H9 (cell line): ENCODE measurements at regions not wholly inside any gene's neighbourhood (a gene's known extent, or its start where the extent isn't known, plus 50 kb on each side); places are given as distances from the start of the nearest gene placed in this dataset.

Experiments
- DNase-seq: peaks from one replicate; pipeline ENCODE4 v3.0.0-alpha.2; 2017
- H2AFZ ChIP-seq: one replicate; pipeline ENCODE4 v1.6.1; 2013; ENCODE audit warnings: mild to moderate bottlenecking, low read length, control low read depth, moderate library complexity
- H2AK5ac ChIP-seq: 2 replicates; pipeline ENCODE4 v1.6.1; 2013; ENCODE audit warnings: low read length, control low read depth, mixed read lengths; ENCODE audit not compliant: insufficient read length
- H2BK120ac ChIP-seq: one replicate; pipeline ENCODE4 v1.6.1; 2013; ENCODE audit warnings: low read depth, mild to moderate bottlenecking, low read length, control low read depth, inconsistent platforms; ENCODE audit not compliant: poor library complexity, severe bottlenecking
- H2BK12ac ChIP-seq: 2 replicates; pipeline ENCODE4 v1.6.1; 2013; ENCODE audit warnings: low read length, control low read depth, mixed read lengths, low read depth; ENCODE audit not compliant: insufficient read length
- H2BK15ac ChIP-seq: 2 replicates; pipeline ENCODE4 v1.6.1; 2013; ENCODE audit warnings: low read depth, low read length, control low read depth
- H2BK20ac ChIP-seq: one replicate; pipeline ENCODE4 v1.6.1; 2013; ENCODE audit warnings: low read depth, mild to moderate bottlenecking, low read length, control low read depth, inconsistent platforms; ENCODE audit not compliant: poor library complexity, severe bottlenecking
- H2BK5ac ChIP-seq: 2 replicates; pipeline ENCODE4 v1.6.1; 2013; ENCODE audit warnings: low read length, control low read depth, mixed read lengths; ENCODE audit not compliant: insufficient read length
- H3K14ac ChIP-seq: 2 replicates; pipeline ENCODE4 v1.6.1; 2013; ENCODE audit warnings: low read length, control low read depth; ENCODE audit not compliant: insufficient read depth
- H3K18ac ChIP-seq: 2 replicates; pipeline ENCODE4 v1.6.1; 2013; ENCODE audit warnings: low read depth, mild to moderate bottlenecking, mixed read lengths, low read length, control low read depth; ENCODE audit not compliant: insufficient read length
- H3K23ac ChIP-seq: 2 replicates; pipeline ENCODE4 v1.6.1; 2013; ENCODE audit warnings: low read length, control low read depth, mixed read lengths, low read depth; ENCODE audit not compliant: insufficient read length
- H3K23me2 ChIP-seq: 2 replicates; pipeline ENCODE4 v1.6.1; 2013; ENCODE audit warnings: low read depth, mild to moderate bottlenecking, mixed read lengths, low read length, control low read depth; ENCODE audit not compliant: insufficient read length, poor library complexity, severe bottlenecking
- H3K27ac ChIP-seq: 2 replicates; pipeline ENCODE4 v1.5.1; 2013; ENCODE audit warnings: low read length, control low read depth, mixed read lengths, low read depth; ENCODE audit not compliant: insufficient read length
- H3K27me3 ChIP-seq: 2 replicates; pipeline ENCODE4 v1.6.1; 2013; ENCODE audit warnings: low read length, control low read depth, inconsistent platforms; ENCODE audit not compliant: insufficient read depth
- H3K4ac ChIP-seq: 2 replicates; pipeline ENCODE4 v1.6.1; 2013; ENCODE audit warnings: low read depth, mild to moderate bottlenecking, control low read depth, inconsistent platforms, low read length, moderate library complexity
- H3K4me1 ChIP-seq: 2 replicates; pipeline ENCODE4 v1.6.1; 2013; ENCODE audit warnings: low read length, control low read depth, inconsistent platforms; ENCODE audit not compliant: insufficient read depth
- H3K4me2 ChIP-seq: 2 replicates; pipeline ENCODE4 v1.6.1; 2013; ENCODE audit warnings: low read length, control low read depth, mixed read lengths; ENCODE audit not compliant: insufficient read length, insufficient read depth
- H3K56ac ChIP-seq: 2 replicates; pipeline ENCODE4 v1.6.1; 2013; ENCODE audit warnings: low read depth, mild to moderate bottlenecking, mixed read lengths, low read length, control low read depth; ENCODE audit not compliant: insufficient read length
- H3K79me1 ChIP-seq: 2 replicates; pipeline ENCODE4 v1.6.1; 2013; ENCODE audit warnings: low read depth, mild to moderate bottlenecking, moderate library complexity, low read length, control low read depth, inconsistent platforms; ENCODE audit not compliant: insufficient read depth, poor library complexity, severe bottlenecking
- H3K79me2 ChIP-seq: 2 replicates; pipeline ENCODE4 v1.6.1; 2013; ENCODE audit warnings: low read length, control low read depth, inconsistent platforms; ENCODE audit not compliant: insufficient read depth
- H3K9ac ChIP-seq: 2 replicates; pipeline ENCODE4 v1.6.1; 2013; ENCODE audit warnings: low read length, control low read depth, mixed read lengths; ENCODE audit not compliant: insufficient read length; ENCODE audit errors: extremely low read depth
- H3K9me3 ChIP-seq: one replicate; pipeline ENCODE4 v1.6.1; 2013; ENCODE audit warnings: low read depth, low read length, inconsistent platforms; ENCODE audit not compliant: control insufficient read depth
- H3T11ph ChIP-seq: one replicate; pipeline ENCODE4 v1.6.1; 2013; ENCODE audit warnings: mild to moderate bottlenecking, low read length, control low read depth, inconsistent platforms
- H4K20me1 ChIP-seq: one replicate; pipeline ENCODE4 v1.6.1; 2013; ENCODE audit not compliant: control insufficient read depth, insufficient read length, insufficient read depth
- H4K5ac ChIP-seq: 2 replicates; pipeline ENCODE4 v1.6.1; 2013; ENCODE audit warnings: low read depth, mild to moderate bottlenecking, mixed read lengths, low read length, control low read depth; ENCODE audit not compliant: insufficient read length
- H4K8ac ChIP-seq: replicated peaks from 2 replicates; pipeline ENCODE4 v1.6.1; 2013; ENCODE audit warnings: low read length, control low read depth, mixed read lengths, low read depth; ENCODE audit not compliant: insufficient read length
- H4K91ac ChIP-seq: 2 replicates; pipeline ENCODE4 v1.6.1; 2013; ENCODE audit warnings: low read depth, mild to moderate bottlenecking, moderate library complexity, mixed read lengths, low read length, control low read depth; ENCODE audit not compliant: insufficient read length
- H3K27ac Mint-ChIP-seq, 3 experiments: 2 replicates in 2 of 3; 3 replicates in 1 of 3; pipeline ENCODE4 v1.8.0; 2020 to 2021; ENCODE audit warnings: mixed read lengths in 3 of 3, mild to moderate bottlenecking in 1 of 3, moderate library complexity in 1 of 3
- H3K27me3 Mint-ChIP-seq: 2 replicates; pipeline ENCODE4 v1.8.0; 2021; ENCODE audit warnings: low read depth, mild to moderate bottlenecking, moderate library complexity, mixed read lengths
- H3K36me3 Mint-ChIP-seq, 3 experiments: 2 replicates in 2 of 3; 3 replicates in 1 of 3; pipeline ENCODE4 v1.8.0; 2020 to 2021; ENCODE audit warnings: low read depth in 3 of 3, mixed read lengths in 3 of 3; ENCODE audit not compliant: insufficient read depth in 1 of 3
- H3K4me1 Mint-ChIP-seq, 2 experiments: 2 replicates each; pipeline ENCODE4 v1.8.0; 2020; ENCODE audit warnings: mixed read lengths in 2 of 2
- H3K4me3 Mint-ChIP-seq, 2 experiments: 2 replicates in 1 of 2; 3 replicates in 1 of 2; pipeline ENCODE4 v1.8.0; 2020 to 2021; ENCODE audit warnings: mild to moderate bottlenecking in 2 of 2, mixed read lengths in 2 of 2, moderate library complexity in 1 of 2
- H3K9me3 Mint-ChIP-seq, 2 experiments: 2 replicates in 1 of 2; 3 replicates in 1 of 2; pipeline ENCODE4 v1.8.0; 2020; ENCODE audit warnings: mild to moderate bottlenecking in 2 of 2, mixed read lengths in 2 of 2, moderate library complexity in 1 of 2
- CTCF ChIP-seq: fragments of 200-600 bp; sonication (generic); conservative IDR thresholded peaks from 3 replicates; pipeline ENCODE4 v1.8.0; 2021; ENCODE audit warnings: antibody characterized with exemption, mild to moderate bottlenecking
- WGBS: extraction: QIAGEN DNeasy Blood & Tissue Kit; methylation state at CpG from one replicate; pipeline ENCODE4 v1.1.7; 2013; ENCODE audit warnings: missing lambda C conversion rate, low lambda C conversion rate, mixed read lengths; ENCODE audit not compliant: insufficient read length; ENCODE audit errors: extremely low coverage; 5-methylcytosine and 5-hydroxymethylcytosine counted together

GRCh38 chr2:207390302-207391095 lies 139.3 kb upstream of the CREB1 start:
- H3K14ac ChIP-seq = no peak overlapping the region
- H3K4me3 Mint-ChIP-seq = no peak overlapping the region
- no peaks in the 10 kb centered on the region for H3K27me3 ChIP-seq
- H3K36me3 Mint-ChIP-seq = peaks cover 0 to under 1% (median 0%) of the 10 kb centered on the region in 3 experiments; a peak in 1 of 7 replicates
- no peak overlapping the region for H4K8ac ChIP-seq
- H2AFZ ChIP-seq = no peak overlapping the region
- no peak overlapping the region for H3K4ac ChIP-seq
- no peak overlapping the region for H4K5ac ChIP-seq
- no CpG with 5 or more reads among the region's 4 CpGs for WGBS
- no peak overlapping the region for H2BK5ac ChIP-seq
- H2AK5ac ChIP-seq = no peak overlapping the region
- no peak overlapping the region for H3K9ac ChIP-seq
- no peaks in the 10 kb centered on the region for H3K9me3 ChIP-seq
- no peak for DNase-seq
- H2BK15ac ChIP-seq = no peak overlapping the region
- no peaks in the 10 kb centered on the region for H3K4me1 ChIP-seq
- no peaks in the 10 kb centered on the region for H3K79me2 ChIP-seq
- H3T11ph ChIP-seq = no peak overlapping the region
- no peak overlapping the region for H4K91ac ChIP-seq
- no peaks in the 10 kb centered on the region for H3K23me2 ChIP-seq
- no peaks in the 10 kb centered on the region for H4K20me1 ChIP-seq
- no peak overlapping the region for H3K27ac Mint-ChIP-seq
- no peaks in the 10 kb centered on the region for H3K79me1 ChIP-seq
- H3K4me1 Mint-ChIP-seq = peaks cover 5 to 7% of the 10 kb centered on the region in 2 experiments; a peak in 2 of 4 replicates
- no peak overlapping the region for H3K18ac ChIP-seq
- no peak overlapping the region for H3K27ac ChIP-seq
- no peak overlapping the region for H2BK120ac ChIP-seq
- no peak overlapping the region for H3K23ac ChIP-seq
- H2BK20ac ChIP-seq = no peak overlapping the region
- no peak overlapping the region for H3K4me2 ChIP-seq
- no peak for TF ChIP-seq CTCF
- no peak overlapping the region for H2BK12ac ChIP-seq
- no peaks in the 10 kb centered on the region for H3K27me3 Mint-ChIP-seq
- H3K9me3 Mint-ChIP-seq = no peaks in the 10 kb centered on the region; a peak in 1 of 5 replicates
- no peak overlapping the region for H3K56ac ChIP-seq
